PFSK-1 (cell line): ENCODE measurements at regions not wholly inside any gene's neighbourhood (a gene's known extent, or its start where the extent isn't known, plus 50 kb on each side); places are given as distances from the start of the nearest gene placed in this dataset.

ENCODE experiments used
- FOXP2 ChIP-seq: optimal IDR thresholded peaks from 2 replicates; pipeline ENCODE3; 2011; ENCODE audit warnings: borderline replicate concordance, control low read depth, inconsistent platforms; ENCODE audit not compliant: insufficient read depth; ENCODE audit errors: extremely low read length, extremely low read depth
- POLR2AphosphoS5 ChIP-seq: IDR thresholded peaks from 2 replicates; pipeline ENCODE4 v1.6.1; 2012; ENCODE audit warnings: low read depth, mild to moderate bottlenecking, control low read depth, low read length, moderate library complexity
- REST ChIP-seq, 2 experiments: IDR thresholded peaks; 2 replicates each; pipeline versions ENCODE4 v1.6.1 to v1.8.0; 2011 to 2012; ENCODE audit warnings: low read depth in 2 of 2, low read length in 2 of 2, control low read depth in 1 of 2, inconsistent platforms in 1 of 2, mild to moderate bottlenecking in 1 of 2, moderate library complexity in 1 of 2; ENCODE audit not compliant: insufficient read depth in 1 of 2
- SIN3A ChIP-seq: IDR thresholded peaks from 2 replicates; pipeline ENCODE4 v1.6.1; 2012; ENCODE audit warnings: mild to moderate bottlenecking, low read length, moderate library complexity, borderline replicate concordance; ENCODE audit not compliant: insufficient read depth
- TAF1 ChIP-seq: IDR thresholded peaks from 2 replicates; pipeline ENCODE4 v1.6.1; 2012; ENCODE audit warnings: low read length, control low read depth, borderline replicate concordance; ENCODE audit not compliant: insufficient read depth

- TF ChIP-seq TAF1 (no peak), SIN3A (no peak), REST (IDR thresholded peaks at IDR 0.05; ENCODE audit: insufficient read depth in 1 of 2, low read depth in 2 of 2, low read length in 2 of 2) (no peak), POLR2AphosphoS5 (no peak), FOXP2 (no peak)
Measured at GRCh38 chr4:53935780-53936179, 128.6 kb downstream of the CHIC2 start.

- TF ChIP-seq FOXP2 = no peak
- no peak for TF ChIP-seq REST (IDR thresholded peaks at IDR 0.05; ENCODE audit: insufficient read depth in 1 of 2, low read depth in 2 of 2, low read length in 2 of 2)
- TF ChIP-seq POLR2AphosphoS5 = no peak
- TF ChIP-seq TAF1 = no peak
- TF ChIP-seq SIN3A = no peak
Measured at GRCh38 chr4:53932796-53933610, 131.4 kb downstream of the CHIC2 start.

GRCh38 chr4:53931461-53931961, 132.9 kb downstream of the CHIC2 start:
- no peak for TF ChIP-seq REST (IDR thresholded peaks at IDR 0.05; ENCODE audit: insufficient read depth in 1 of 2, low read depth in 2 of 2, low read length in 2 of 2)
- no peak for TF ChIP-seq SIN3A
- no peak for TF ChIP-seq FOXP2

GRCh38 chr4:53929955-53930798, 134.2 kb downstream of the CHIC2 start:
- TF ChIP-seq POLR2AphosphoS5 = no peak
- no peak for TF ChIP-seq TAF1
- TF ChIP-seq FOXP2 = no peak
- TF ChIP-seq SIN3A = no peak
- no peak for TF ChIP-seq REST (IDR thresholded peaks at IDR 0.05; ENCODE audit: insufficient read depth in 1 of 2, low read depth in 2 of 2, low read length in 2 of 2)
